Urinary bladder (tissue), 3 donors: ENCODE measurements at regions not wholly inside any gene's neighbourhood (a gene's known extent, or its start where the extent isn't known, plus 50 kb on each side); places are given as distances from the start of the nearest gene placed in this dataset.
"Not testable (repeated sequence)": the region's sequence is repeated elsewhere in the genome, so short reads cannot be mapped to it uniquely, and the experiment has no call there.

ENCODE experiments used
- DNase-seq: peaks from one replicate; pipeline ENCODE4 v3.0.0-alpha.2; 2015; ENCODE audit errors: extremely low spot score
- H3K27ac ChIP-seq: one replicate; pipeline ENCODE4 v1.5.1; 2013; ENCODE audit warnings: low read depth, mild to moderate bottlenecking, moderate library complexity
- H3K36me3 ChIP-seq: one replicate; pipeline ENCODE4 v1.6.1; 2013; ENCODE audit warnings: mild to moderate bottlenecking, moderate library complexity; ENCODE audit not compliant: insufficient read depth
- H3K4me1 ChIP-seq: one replicate; pipeline ENCODE4 v1.6.1; 2013; ENCODE audit warnings: mild to moderate bottlenecking, moderate library complexity; ENCODE audit not compliant: insufficient read depth
- H3K4me3 ChIP-seq: one replicate; pipeline ENCODE4 v1.5.1; 2013; ENCODE audit warnings: low read depth, low read length
- WGBS: extraction: QIAGEN DNeasy Blood & Tissue Kit; methylation state at CpG from one replicate; pipeline ENCODE4 v1.1.7; 2013; 5-methylcytosine and 5-hydroxymethylcytosine counted together
- donor health status: healthy with polysubstance abuse.
- donor health status: healthy.

DNA sequence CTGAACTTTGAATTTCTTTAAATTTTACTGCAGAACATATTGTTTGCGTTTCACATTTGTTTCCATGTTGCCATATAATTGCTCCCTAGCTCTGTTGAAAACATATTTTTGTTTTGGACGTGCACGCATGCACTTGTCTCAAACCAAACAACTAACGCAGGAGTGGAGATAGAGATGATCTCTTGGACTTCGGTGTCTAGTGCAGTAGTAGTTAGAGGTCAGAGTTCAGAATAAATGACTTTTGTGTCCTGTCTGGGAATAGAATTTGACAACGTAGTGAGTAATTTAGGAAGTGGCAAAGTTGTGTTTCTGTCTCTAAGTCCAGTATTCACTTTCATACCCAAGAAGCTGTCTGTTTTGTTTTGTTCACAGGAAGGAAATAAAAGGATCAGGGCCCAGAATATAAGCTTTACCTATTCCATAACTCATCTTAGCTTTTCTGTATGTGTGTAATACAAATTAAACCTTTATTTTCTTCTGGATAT lies 173.8 kb downstream of the AEBP2 start:
- no peaks in the 10 kb centered on the region for H3K36me3 ChIP-seq
- DNase-seq = no peak
- WGBS = 79% methylated on average over 6 of the region's 6 CpGs

DNA sequence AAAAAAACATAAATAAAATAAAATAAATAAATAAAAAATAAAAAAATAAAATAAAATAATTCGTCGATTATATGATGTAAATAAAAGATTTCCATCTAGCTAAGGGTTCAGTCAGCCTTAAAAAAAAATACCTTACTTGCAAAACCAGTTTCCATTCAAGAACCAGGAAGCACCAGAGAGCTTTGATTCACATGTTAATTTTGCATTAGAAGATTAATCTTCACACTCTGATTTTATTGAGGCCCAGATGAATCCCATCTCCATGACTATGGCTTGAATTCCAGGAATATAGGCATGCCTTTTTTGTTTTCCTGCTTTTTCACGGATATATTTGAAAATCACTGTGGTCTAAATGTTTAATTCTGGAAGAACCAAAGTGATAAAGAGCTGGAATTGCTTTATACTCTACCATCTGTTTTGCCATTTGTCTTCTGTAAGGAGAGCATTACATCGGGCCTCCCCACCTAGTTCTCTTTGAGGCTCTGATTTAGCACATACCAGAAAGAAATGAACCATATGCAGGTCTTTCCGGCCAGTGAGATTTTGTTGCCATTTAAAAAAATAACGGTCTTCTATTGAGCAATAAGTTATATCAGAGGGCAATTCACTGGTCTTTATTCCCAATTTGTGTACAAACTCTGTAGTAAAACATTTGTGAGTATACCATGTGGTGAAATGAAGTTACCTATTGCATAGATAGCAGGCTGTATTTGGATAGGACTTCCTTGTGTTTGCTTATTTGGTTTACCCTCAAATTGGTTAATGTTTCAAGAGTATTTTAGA lies 175.5 kb downstream of the AEBP2 start:
- Histone ChIP-seq H3K27ac (no peak overlapping the region), H3K36me3 (no peaks in the 10 kb centered on the region), H3K4me3 (no peak overlapping the region), H3K4me1 (no peaks in the 10 kb centered on the region)
- no peak for DNase-seq
- 35% methylated on average over 6 of the region's 6 CpGs for WGBS

More for the DNA sequence above, 173.8 kb downstream of the AEBP2 start:
- H3K4me3 ChIP-seq = no peak overlapping the region
- H3K27ac ChIP-seq = no peak overlapping the region
- H3K4me1 ChIP-seq = no peaks in the 10 kb centered on the region

DNA sequence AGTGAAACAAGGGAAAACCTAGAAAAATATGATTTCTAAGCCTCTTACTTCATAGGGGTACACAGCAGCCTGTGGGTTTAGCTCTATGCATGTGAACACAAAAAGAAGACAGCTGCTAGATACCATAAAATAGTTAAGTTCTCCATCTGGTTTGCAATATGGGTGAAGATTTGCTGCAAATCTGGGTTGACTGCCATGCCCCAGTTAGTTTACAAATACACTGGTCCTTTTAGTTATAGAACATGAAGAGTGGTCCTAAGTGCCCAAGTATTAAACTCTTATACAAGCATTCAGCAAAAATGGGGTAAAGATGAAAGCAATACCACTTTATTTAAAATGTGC lies 176.1 kb downstream of the AEBP2 start:
- Histone ChIP-seq H3K4me1 (no peaks in the 10 kb centered on the region), H3K4me3 (no peak overlapping the region), H3K36me3 (no peaks in the 10 kb centered on the region), H3K27ac (no peak overlapping the region)
- no peak for DNase-seq

- 96% methylated on average over 15 of the region's 15 CpGs for WGBS
- Histone ChIP-seq H3K4me1 (no peaks in the 10 kb centered on the region), H3K36me3 (no peaks in the 10 kb centered on the region), H3K4me3 (no peak overlapping the region), H3K27ac (no peak overlapping the region)
- DNase-seq = no peak
Observed at GRCh38 chr12:19616781-19617180, 177.5 kb downstream of the AEBP2 start.

- no peak overlapping the region for H3K27ac ChIP-seq
- 86% methylated on average over 7 of the region's 7 CpGs for WGBS
- H3K4me3 ChIP-seq = no peak overlapping the region
- no peaks in the 10 kb centered on the region for H3K36me3 ChIP-seq
- no peak for DNase-seq
- H3K4me1 ChIP-seq = no peaks in the 10 kb centered on the region
Observed at GRCh38 chr12:19620222-19620621, 180.9 kb downstream of the AEBP2 start.

DNA sequence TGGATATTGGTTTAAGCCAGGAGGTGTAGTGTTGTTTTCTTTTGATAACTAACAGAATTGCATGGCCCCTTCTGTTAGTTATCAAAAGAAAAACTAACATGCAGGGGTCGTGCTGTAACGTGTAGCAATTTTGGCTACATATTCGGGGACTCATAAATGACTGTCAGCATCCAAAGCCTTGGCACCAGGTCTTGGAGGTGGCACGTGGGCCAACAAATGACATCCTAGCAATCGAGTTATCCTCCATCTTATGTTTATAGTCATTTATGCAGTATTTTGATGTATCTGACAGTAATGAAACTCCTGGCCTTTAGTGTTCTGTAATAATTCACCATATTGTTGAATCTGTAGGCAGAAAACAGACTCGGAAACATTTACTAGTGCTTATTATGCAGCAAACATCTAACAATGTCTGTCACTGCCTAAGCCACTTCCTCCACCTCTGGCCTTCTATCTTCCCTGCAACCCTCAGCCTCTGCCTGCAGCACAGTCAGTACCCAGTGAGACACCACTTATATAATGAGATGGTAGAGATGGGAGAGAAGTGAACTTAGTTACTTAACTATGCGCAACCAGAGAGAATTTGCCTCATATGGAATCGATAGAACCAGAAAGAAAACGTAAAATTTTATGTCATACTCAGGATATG lies 184.6 kb downstream of the AEBP2 start:
- Histone ChIP-seq H3K36me3 (no peaks in the 10 kb centered on the region), H3K27ac (no peak overlapping the region), H3K4me1 (no peaks in the 10 kb centered on the region), H3K4me3 (no peak overlapping the region)
- WGBS = 88% methylated on average over 9 of the region's 9 CpGs
- DNase-seq = no peak

DNA sequence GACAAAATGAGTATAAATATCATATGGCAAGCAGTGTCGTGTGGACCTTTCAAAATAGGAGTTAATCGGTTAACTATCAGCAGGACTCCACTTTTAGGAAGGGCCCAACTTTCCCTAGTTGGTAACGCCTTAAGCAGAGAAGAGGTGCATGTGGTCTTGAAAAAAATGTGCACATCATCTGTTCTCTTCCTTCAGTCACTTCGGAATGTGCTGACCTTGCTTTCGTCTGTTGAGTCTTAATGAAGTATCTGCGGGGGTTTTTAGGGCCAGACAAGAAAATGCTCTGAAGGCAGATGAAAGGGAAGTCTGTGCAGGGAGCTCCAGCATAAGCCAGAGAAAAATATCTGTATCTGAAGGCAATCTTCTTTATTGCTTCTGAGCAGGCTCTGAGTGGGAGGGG lies 185.2 kb downstream of the AEBP2 start:
- 73% methylated on average over 6 of the region's 6 CpGs for WGBS
- Histone ChIP-seq H3K36me3 (no peaks in the 10 kb centered on the region), H3K4me3 (no peak overlapping the region), H3K4me1 (no peaks in the 10 kb centered on the region), H3K27ac (no peak overlapping the region)
- DNase-seq = no peak

DNA sequence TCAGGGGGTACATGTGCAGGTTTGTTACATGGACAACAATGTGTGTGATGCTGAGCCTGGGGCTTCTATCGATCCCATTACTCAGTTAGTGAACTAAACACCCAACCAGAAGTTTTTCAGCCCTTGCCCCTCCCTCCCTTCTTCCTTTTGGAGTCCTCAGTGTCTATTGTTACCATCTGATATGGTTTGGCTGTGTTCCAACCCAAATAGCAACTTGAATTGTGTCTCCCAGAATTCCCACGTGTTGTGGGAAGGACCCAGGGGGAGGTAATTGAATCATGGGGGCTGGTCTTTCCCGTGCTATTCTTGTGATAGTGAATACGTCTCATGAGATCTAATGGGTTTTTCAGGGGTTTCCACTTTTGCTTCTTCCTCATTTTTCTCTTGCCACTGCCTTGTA lies 186.3 kb downstream of the AEBP2 start:
- H3K4me1 ChIP-seq, H3K36me3 ChIP-seq, H3K4me3 ChIP-seq, DNase-seq, H3K27ac ChIP-seq: not testable (repeated sequence)
- WGBS = 62% methylated on average over 4 of the region's 4 CpGs

DNA sequence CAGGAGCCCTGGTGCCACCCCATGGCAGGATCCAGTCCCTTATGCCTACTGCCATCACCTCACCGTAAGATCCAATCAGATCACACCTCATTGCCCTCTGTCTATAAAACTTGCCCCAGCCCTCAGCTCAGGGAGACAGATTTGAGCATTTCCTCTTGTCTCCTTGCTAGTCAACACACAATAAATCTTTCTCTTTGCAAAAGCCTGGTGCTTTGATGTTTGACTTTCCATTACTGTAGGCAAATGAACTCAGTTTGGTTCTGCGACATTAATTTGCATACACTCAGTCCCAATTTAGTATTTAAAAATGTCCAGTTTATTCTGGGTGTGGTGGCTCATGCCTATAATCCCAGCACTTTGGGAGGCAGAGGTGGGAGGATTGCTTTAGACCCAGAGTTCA lies 188.4 kb downstream of the AEBP2 start:
- no peaks in the 10 kb centered on the region for H3K36me3 ChIP-seq
- no peak for DNase-seq
- H3K4me3 ChIP-seq = no peak overlapping the region
- no peak overlapping the region for H3K27ac ChIP-seq
- no peaks in the 10 kb centered on the region for H3K4me1 ChIP-seq
- 69% methylated on average over 2 of the region's 2 CpGs for WGBS

DNA sequence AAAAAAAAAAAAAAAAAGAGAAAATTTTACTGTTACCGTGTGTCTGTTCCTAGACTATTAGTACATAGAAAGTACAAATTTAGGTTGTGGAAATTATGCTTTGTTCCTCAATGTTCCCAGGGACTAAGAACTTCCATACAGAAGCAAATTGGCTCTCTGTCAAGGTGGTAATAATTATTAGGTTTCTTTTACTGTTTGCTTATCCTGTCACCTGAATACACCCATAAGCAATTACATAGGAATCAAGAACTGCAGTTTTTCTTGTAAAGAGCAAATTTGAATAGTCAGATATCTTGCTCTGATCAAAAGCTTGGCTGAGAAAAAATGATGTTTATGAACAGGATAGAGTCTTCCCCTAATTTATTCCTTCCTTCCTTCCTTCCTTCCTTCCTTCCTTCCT lies 191.2 kb downstream of the AEBP2 start:
- WGBS = 69% methylated on average over 1 of the region's 1 CpG
- Histone ChIP-seq H3K36me3 (no peaks in the 10 kb centered on the region), H3K4me1 (no peaks in the 10 kb centered on the region), H3K4me3 (no peak overlapping the region), H3K27ac (no peak overlapping the region)
- no peak for DNase-seq

GRCh38 chr12:19633194-19633593 lies 193.9 kb downstream of the AEBP2 start:
- H3K27ac ChIP-seq = no peak overlapping the region
- no peak overlapping the region for H3K4me3 ChIP-seq
- WGBS = 84% methylated on average over 2 of the region's 2 CpGs
- H3K36me3 ChIP-seq = no peaks in the 10 kb centered on the region
- no peaks in the 10 kb centered on the region for H3K4me1 ChIP-seq
- no peak for DNase-seq

- WGBS = 97% methylated on average over 2 of the region's 2 CpGs
- Histone ChIP-seq H3K36me3 (no peaks in the 10 kb centered on the region), H3K27ac (no peak overlapping the region), H3K4me3 (no peak overlapping the region), H3K4me1 (no peaks in the 10 kb centered on the region)
- DNase-seq = no peak
Observed at GRCh38 chr12:19633641-19634040, 194.3 kb downstream of the AEBP2 start.

- 63% methylated on average over 5 of the region's 5 CpGs for WGBS
- Histone ChIP-seq H3K36me3 (no peaks in the 10 kb centered on the region), H3K27ac (no peak overlapping the region), H3K4me1 (no peaks in the 10 kb centered on the region), H3K4me3 (no peak overlapping the region)
- no peak for DNase-seq
Observed at GRCh38 chr12:19639781-19640415, 200.6 kb downstream of the AEBP2 start.
